Endothelial cell of umbilical vein (primary cell): ENCODE measurements at regions not wholly inside any gene's neighbourhood (a gene's known extent, or its start where the extent isn't known, plus 50 kb on each side); places are given as distances from the start of the nearest gene placed in this dataset.

Source experiments
- BruUV-seq: library from RNA; stranded (reverse); fragments of 400-500 nt; replicated peaks from 2 replicates; lab custom pipeline; 2021; lab: Mats Ljungman, UMichigan
- CTCF ChIA-PET: fragments of 300-600, 350-600 bp; sonication (Branson Sonifier 250); formaldehyde crosslinking; loops from one replicate; lab custom pipeline; 2021; ENCODE audit warnings: antibody characterized with exemption, inconsistent platforms; lab: Charles Lee
- POLR2A ChIA-PET: fragments of 300-600, 350-600 bp; sonication (Branson Sonifier 250); formaldehyde crosslinking; loops from one replicate; lab custom pipeline; 2021; ENCODE audit warnings: antibody characterized with exemption, inconsistent platforms; lab: Charles Lee
- DNase-seq: peaks from one replicate; pipeline ENCODE4 v3.0.0-alpha.2; 2011; ENCODE audit warnings: low read depth, low spot score
- FAIRE-seq: peaks from 2 replicates; lab custom pipeline; 2011; peaks lifted over from hg19 to GRCh38; lab: Jason Lieb, UNC
- H2AFZ ChIP-seq: 2 replicates; pipeline ENCODE4 v1.6.0; 2012; ENCODE audit warnings: low read depth, low read length, control low read depth, inconsistent platforms
- H3K27ac ChIP-seq: 2 replicates; pipeline ENCODE4 v1.5.1; 2011; ENCODE audit warnings: low read depth, mild to moderate bottlenecking, control low read depth, low read length, moderate library complexity; ENCODE audit not compliant: insufficient read depth
- H3K27me3 ChIP-seq, 2 experiments: 2 replicates each; pipeline versions ENCODE4 v1.6.0 to v1.6.1; 2011; ENCODE audit warnings: low read length in 2 of 2, mixed read lengths in 1 of 2; ENCODE audit not compliant: control insufficient read depth in 2 of 2, insufficient read depth in 2 of 2
- H3K36me3 ChIP-seq, 2 experiments: 2 replicates in 1 of 2; 3 replicates in 1 of 2; pipeline ENCODE4 v1.5.1; 2011; ENCODE audit warnings: low read length in 2 of 2, mild to moderate bottlenecking in 1 of 2, moderate library complexity in 1 of 2; ENCODE audit not compliant: control insufficient read depth in 2 of 2, insufficient read depth in 2 of 2; ENCODE audit errors: extremely low read depth in 1 of 2
- H3K4me1 ChIP-seq: 3 replicates; pipeline ENCODE4 v1.5.1; 2011; ENCODE audit warnings: mild to moderate bottlenecking, low read length; ENCODE audit not compliant: control insufficient read depth, insufficient read depth; ENCODE audit errors: extremely low read depth
- H3K4me2 ChIP-seq: 2 replicates; pipeline ENCODE4 v1.6.1; 2011; ENCODE audit warnings: low read length, control low read depth, mixed read lengths; ENCODE audit not compliant: insufficient read depth
- H3K4me3 ChIP-seq, 3 experiments: fragments of 200-600 bp in 1 of 3; sonication (generic), shearing (Covaris generic) in 1 of 3; replicated peaks in 1 of 3; 2 replicates each; pipeline ENCODE4 v1.5.1; 2011 to 2016; ENCODE audit warnings: control low read depth in 3 of 3, low read length in 3 of 3, mild to moderate bottlenecking in 2 of 3, inconsistent platforms in 1 of 3, low read depth in 1 of 3, moderate library complexity in 1 of 3; ENCODE audit not compliant: insufficient read depth in 1 of 3
- H3K79me2 ChIP-seq: 2 replicates; pipeline ENCODE4 v1.6.0; 2012; ENCODE audit warnings: low read length, inconsistent platforms; ENCODE audit not compliant: control insufficient read depth, insufficient read depth
- H3K9ac ChIP-seq: replicated peaks from 2 replicates; pipeline ENCODE3; 2011; ENCODE audit warnings: low read length, control low read depth; ENCODE audit not compliant: insufficient read depth; ENCODE audit errors: extremely low read depth
- H3K9me1 ChIP-seq: replicated peaks from 3 replicates; pipeline ENCODE4 v1.6.0; 2011; ENCODE audit warnings: mild to moderate bottlenecking, low read length; ENCODE audit not compliant: control insufficient read depth, insufficient read depth; ENCODE audit errors: extremely low read depth
- H3K9me3 ChIP-seq: replicated peaks from 2 replicates; pipeline ENCODE4 v1.5.1; 2012; ENCODE audit warnings: low read length, inconsistent platforms; ENCODE audit not compliant: control insufficient read depth, insufficient read depth
- H4K20me1 ChIP-seq: replicated peaks from 2 replicates; pipeline ENCODE3; 2011; ENCODE audit warnings: mild to moderate bottlenecking, low read length; ENCODE audit not compliant: control insufficient read depth, insufficient read depth; ENCODE audit errors: extremely low read depth
- EZH2 ChIP-seq: IDR thresholded peaks from 2 replicates; pipeline ENCODE4 v1.6.1; 2012; ENCODE audit warnings: borderline replicate concordance, low read depth, mild to moderate bottlenecking, moderate library complexity, low read length, inconsistent platforms; ENCODE audit not compliant: severe bottlenecking
- FOS ChIP-seq: IDR thresholded peaks from 2 replicates; pipeline ENCODE4 v1.6.1; 2011; ENCODE audit warnings: mild to moderate bottlenecking, low read length, moderate library complexity, borderline replicate concordance; ENCODE audit not compliant: insufficient read depth
- GATA2 ChIP-seq: IDR thresholded peaks from 2 replicates; pipeline ENCODE4 v1.7.0; 2011; ENCODE audit warnings: low read depth, mild to moderate bottlenecking, moderate library complexity, mixed read lengths, low read length; ENCODE audit not compliant: insufficient read length, insufficient read depth
- JUN ChIP-seq: IDR thresholded peaks from 2 replicates; pipeline ENCODE4 v1.6.1; 2011; ENCODE audit warnings: borderline replicate concordance, low read depth; ENCODE audit not compliant: insufficient read length, insufficient read depth
- MYC ChIP-seq: IDR thresholded peaks from one replicate; pipeline ENCODE4 v1.6.1; 2011; ENCODE audit warnings: mild to moderate bottlenecking, low read depth, low read length
- POLR2A ChIP-seq: IDR thresholded peaks from 2 replicates; pipeline ENCODE4 v1.6.1; 2012; ENCODE audit warnings: low read depth, mild to moderate bottlenecking, control low read depth, low read length
- POLR2AphosphoS5 ChIP-seq: IDR thresholded peaks from 2 replicates; pipeline ENCODE4 v1.6.1; 2012; ENCODE audit warnings: low read depth, mild to moderate bottlenecking, control low read depth, low read length, moderate library complexity; ENCODE audit not compliant: insufficient read depth
- dilution Hi-C: fragments of 300-500 bp; cut with MboI; formaldehyde crosslinking; loops from one replicate; pipeline ENCODE4 v1.15.0; 2019; ENCODE audit warnings: low sequenced_read_pairs; ENCODE audit not compliant: extremely low pct_ligation_motif_present
- intact Hi-C: fragments of 100-400 bp; cut with micrococcal nuclease; formaldehyde crosslinking; loops from one replicate; pipeline ENCODE4 v1.10.0; 2022
- TF ChIP-seq, protein P1 (sequence below): IDR thresholded peaks from 2 replicates; pipeline ENCODE4 v1.6.1; 2011; ENCODE audit not compliant: insufficient read depth, insufficient read length
- TF ChIP-seq, protein P2 (sequence below), 2 donors: IDR thresholded peaks; 1 replicate in 1 of 2; 2 replicates in 1 of 2; pipeline ENCODE4 v1.5.1; 2011; ENCODE audit warnings: low read length in 2 of 2, mild to moderate bottlenecking in 2 of 2, moderate library complexity in 2 of 2, control low read depth in 1 of 2, inconsistent platforms in 1 of 2, low read depth in 1 of 2; ENCODE audit not compliant: insufficient read depth in 1 of 2; ENCODE audit errors: extremely low read depth in 1 of 2

- no TSS peak for BruUV-seq
- Histone ChIP-seq H3K4me1 (no peaks in the 10 kb centered on the region), H3K79me2 (no peaks in the 10 kb centered on the region), H2AFZ (no peak overlapping the region), H3K4me3 (no peak overlapping the region), H3K27me3 (no peaks in the 10 kb centered on the region), H4K20me1 (no peaks in the 10 kb centered on the region), H3K36me3 (no peaks in the 10 kb centered on the region), H3K4me2 (no peak overlapping the region), H3K27ac (no peak overlapping the region), H3K9me1 (no peaks in the 10 kb centered on the region), H3K9ac (no peak overlapping the region), H3K9me3 (no peaks in the 10 kb centered on the region)
- TF ChIP-seq POLR2AphosphoS5 (no peak), FOS (no peak), JUN (no peak), EZH2 (no peak), POLR2A (no peak), MYC (no peak), GATA2 (no peak)
- TF ChIP-seq, protein P1, sequence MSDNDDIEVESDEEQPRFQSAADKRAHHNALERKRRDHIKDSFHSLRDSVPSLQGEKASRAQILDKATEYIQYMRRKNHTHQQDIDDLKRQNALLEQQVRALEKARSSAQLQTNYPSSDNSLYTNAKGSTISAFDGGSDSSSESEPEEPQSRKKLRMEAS = no peak
- TF ChIP-seq, protein P2, sequence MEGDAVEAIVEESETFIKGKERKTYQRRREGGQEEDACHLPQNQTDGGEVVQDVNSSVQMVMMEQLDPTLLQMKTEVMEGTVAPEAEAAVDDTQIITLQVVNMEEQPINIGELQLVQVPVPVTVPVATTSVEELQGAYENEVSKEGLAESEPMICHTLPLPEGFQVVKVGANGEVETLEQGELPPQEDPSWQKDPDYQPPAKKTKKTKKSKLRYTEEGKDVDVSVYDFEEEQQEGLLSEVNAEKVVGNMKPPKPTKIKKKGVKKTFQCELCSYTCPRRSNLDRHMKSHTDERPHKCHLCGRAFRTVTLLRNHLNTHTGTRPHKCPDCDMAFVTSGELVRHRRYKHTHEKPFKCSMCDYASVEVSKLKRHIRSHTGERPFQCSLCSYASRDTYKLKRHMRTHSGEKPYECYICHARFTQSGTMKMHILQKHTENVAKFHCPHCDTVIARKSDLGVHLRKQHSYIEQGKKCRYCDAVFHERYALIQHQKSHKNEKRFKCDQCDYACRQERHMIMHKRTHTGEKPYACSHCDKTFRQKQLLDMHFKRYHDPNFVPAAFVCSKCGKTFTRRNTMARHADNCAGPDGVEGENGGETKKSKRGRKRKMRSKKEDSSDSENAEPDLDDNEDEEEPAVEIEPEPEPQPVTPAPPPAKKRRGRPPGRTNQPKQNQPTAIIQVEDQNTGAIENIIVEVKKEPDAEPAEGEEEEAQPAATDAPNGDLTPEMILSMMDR (IDR thresholded peaks at IDR 0.05; ENCODE audit: extremely low read depth in 1 of 2, insufficient read depth in 1 of 2, low read depth in 1 of 2, low read length in 2 of 2) = no peak
- FAIRE-seq = no peak
- ChIA-PET POLR2A (no interaction called here), CTCF (no interaction called here)
- dilution Hi-C loops (no loop called here), intact Hi-C loops (no loop called here)
- DNase-seq = no peak
Measured at GRCh38 chr18:29838556-29838955, 1204.0 kb downstream of the DSC3 start.
